ENCODE measurements at regions not wholly inside any gene's neighbourhood (a gene's known extent, or its start where the extent isn't known, plus 50 kb on each side); places are given as distances from the start of the nearest gene placed in this dataset.
A peak's percentile ranks its signal among the peaks of the same experiment; 100 is the strongest.

GRCh38 chr6:123747515-123747914 is 56.1 kb upstream of the NKAIN2 start:
- no peak for DNase-seq

GRCh38 chr6:123745895-123746294 is 57.8 kb upstream of the NKAIN2 start:
- DNase-seq, result no peak

DNA sequence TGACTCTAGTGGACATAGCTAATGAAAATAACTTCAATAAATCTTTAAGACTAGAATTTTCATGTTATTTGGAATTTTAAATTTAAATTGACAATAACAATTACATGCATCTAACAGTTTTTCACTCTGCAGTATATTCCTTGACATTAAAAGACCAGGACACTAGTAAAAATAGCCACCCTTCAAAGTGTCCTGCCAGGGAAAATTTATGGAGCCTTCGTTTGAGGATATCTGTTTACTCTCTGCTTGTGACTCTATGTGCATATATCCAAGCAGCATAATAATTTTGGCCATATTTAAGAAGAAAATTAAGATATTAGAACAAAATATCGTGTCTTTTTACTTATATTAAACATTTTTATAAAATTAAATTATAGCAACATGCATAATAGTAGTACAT is 58.8 kb upstream of the NKAIN2 start:
- no peak for DNase-seq

GRCh38 chr6:123742626-123743025 is 61.0 kb upstream of the NKAIN2 start:
- DNase-seq, result no peak

DNA sequence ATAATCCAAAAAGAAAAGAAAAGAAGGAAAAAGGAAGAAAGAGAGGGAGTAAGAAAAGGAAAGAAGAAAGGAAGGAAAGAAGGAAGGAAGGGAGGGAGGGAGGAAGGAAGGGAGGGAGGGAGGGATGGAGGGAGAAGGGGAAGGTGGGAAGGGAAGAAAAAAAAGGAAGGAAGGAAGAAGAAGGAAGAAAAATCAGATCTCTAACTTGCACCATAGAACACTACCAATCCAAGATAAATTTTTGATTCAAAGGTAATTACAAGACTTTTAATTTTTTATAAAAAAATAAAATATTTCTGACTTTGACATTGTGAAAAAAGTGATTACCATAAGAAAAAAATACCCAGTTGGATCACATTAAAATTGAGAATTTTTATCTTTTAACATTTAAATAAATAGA is 70.5 kb upstream of the NKAIN2 start:
- DNase-seq, result no peak

GRCh38 chr6:123716506-123716905 is 79.8 kb upstream of the TRDN start:
- DNase-seq, result no peak

DNA sequence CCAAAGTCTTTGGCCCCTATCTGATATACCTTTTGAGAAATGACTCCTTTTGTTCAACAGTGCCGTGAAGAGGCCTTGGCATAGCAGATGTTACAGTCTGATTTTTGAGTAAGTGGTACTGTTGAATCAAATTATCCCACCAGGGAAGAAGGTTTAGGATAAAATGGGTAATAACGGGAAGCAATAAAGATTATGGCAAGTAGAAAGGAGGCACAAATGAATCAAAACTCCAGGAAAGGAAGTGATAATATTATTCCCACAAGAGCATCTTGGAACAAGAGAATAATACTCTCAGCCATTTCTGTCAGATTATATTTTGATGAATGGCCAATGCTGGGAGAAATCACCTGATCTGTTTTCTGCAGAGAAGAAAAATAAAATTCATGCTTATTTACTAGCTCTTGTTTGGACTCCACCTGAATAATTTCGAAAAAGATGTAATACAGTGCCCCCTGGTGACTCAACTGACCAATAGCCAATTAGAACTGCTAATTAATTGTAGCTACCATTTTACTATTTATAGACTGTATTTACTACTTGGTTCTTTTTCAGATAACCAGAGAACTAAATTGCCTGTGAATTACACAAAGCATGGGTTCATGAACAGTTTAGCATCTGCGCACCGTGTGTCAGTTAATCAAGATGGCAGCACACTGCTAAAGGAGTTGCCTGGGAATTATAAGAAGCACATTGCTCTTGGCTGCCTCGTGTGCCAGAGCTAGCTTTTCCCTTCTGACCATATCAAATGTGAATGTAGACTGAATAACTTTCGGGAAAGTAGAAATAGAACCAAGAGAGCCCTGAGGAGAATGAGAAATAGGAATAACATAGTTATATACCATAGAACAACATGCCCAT is 78.5 kb upstream of the TRDN start:
- peak; percentile 90 for DNase-seq

- DNase-seq, result no peak
Measured at GRCh38 chr6:123712831-123713230, 76.1 kb upstream of the TRDN start.

DNA sequence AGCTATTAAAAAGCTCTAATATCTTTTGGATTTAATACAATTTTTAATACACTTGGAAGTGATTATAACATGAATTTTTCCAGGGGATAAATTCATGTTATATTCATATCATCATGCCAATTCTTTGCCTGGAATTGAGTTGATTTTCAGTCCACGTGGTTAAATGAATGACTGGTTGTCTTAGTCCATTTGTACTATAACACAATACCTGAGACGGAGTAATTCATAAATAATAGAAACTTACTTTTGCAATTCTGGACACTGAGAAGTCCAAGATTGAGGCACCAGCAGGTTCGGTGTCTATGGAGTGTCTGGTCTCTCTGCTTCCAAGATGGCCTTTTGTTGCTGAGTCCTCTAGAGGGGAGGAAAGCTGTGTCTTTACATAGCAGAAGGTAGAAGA is 66.2 kb upstream of the TRDN start:
- DNase-seq, result no peak

DNA sequence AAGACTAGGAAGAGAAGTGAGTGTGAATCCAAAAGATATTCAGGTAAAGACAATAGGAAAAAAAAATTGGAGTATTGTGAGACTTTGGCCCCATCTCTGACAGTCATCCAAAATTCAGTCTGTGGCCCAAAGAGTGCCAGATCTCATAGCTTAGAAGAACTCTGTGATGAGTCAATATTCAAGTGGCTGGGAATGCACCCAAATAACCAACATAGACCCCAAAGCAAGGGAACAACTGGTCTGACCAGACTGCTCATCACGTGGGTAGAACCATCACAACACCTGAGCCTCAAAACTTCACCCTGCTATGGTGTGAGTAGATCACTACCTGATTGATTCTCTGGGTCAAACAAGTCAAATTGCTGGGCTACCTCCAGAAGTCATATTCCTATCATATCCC is 51.1 kb upstream of the TRDN start:
- DNase-seq, result no peak
